ENCODE measurements at regions not wholly inside any gene's neighbourhood (a gene's known extent, or its start where the extent isn't known, plus 50 kb on each side); places are given as distances from the start of the nearest gene placed in this dataset.

DNA sequence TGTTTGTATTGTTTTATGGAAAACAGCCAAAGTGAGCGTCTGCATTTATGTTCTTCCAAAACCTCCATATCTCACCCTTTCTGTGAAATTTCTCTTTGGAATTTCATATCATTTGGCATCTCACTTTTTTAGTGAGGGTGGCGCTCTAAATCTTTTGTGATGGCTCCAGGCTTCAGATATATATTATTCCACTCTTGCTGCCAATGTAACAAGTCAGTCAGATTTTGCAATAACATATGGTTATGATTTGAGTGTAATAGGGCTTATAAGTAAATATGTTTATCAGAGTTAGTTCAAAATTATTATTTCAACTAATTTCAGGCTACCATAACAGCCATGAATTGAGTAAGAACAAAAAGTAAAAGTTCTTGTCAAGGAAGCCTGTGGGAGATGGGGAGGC lies 314.7 kb downstream of the PDGFC start:
- no peak for TF ChIP-seq ZFX (IDR thresholded peaks at IDR 0.05; ENCODE audit: borderline replicate concordance)
- TF ChIP-seq, protein P1, sequence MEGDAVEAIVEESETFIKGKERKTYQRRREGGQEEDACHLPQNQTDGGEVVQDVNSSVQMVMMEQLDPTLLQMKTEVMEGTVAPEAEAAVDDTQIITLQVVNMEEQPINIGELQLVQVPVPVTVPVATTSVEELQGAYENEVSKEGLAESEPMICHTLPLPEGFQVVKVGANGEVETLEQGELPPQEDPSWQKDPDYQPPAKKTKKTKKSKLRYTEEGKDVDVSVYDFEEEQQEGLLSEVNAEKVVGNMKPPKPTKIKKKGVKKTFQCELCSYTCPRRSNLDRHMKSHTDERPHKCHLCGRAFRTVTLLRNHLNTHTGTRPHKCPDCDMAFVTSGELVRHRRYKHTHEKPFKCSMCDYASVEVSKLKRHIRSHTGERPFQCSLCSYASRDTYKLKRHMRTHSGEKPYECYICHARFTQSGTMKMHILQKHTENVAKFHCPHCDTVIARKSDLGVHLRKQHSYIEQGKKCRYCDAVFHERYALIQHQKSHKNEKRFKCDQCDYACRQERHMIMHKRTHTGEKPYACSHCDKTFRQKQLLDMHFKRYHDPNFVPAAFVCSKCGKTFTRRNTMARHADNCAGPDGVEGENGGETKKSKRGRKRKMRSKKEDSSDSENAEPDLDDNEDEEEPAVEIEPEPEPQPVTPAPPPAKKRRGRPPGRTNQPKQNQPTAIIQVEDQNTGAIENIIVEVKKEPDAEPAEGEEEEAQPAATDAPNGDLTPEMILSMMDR (IDR thresholded peaks at IDR 0.05) = no peak

Measured in 22Rv1 (cell line).